WTC11 (cell line): ENCODE measurements at regions not wholly inside any gene's neighbourhood (a gene's known extent, or its start where the extent isn't known, plus 50 kb on each side); places are given as distances from the start of the nearest gene placed in this dataset.

Source experiments
- CREB1 ChIP-seq: sonication (generic); formaldehyde crosslinking; IDR thresholded peaks from 2 replicates; pipeline ENCODE4 v1.8.0; 2023; ENCODE audit warnings: mild to moderate bottlenecking, missing genetic modification reagents
- CTCF ChIP-seq: fragments of 200-600 bp; IDR thresholded peaks from 2 replicates; pipeline ENCODE4 v1.8.0; 2022; ENCODE audit warnings: antibody characterized with exemption
- ESRRA ChIP-seq: sonication (generic); formaldehyde crosslinking; IDR thresholded peaks from 2 replicates; pipeline ENCODE4 v1.8.1; 2022; ENCODE audit warnings: mild to moderate bottlenecking, missing genetic modification reagents, borderline replicate concordance
- FOXK1 ChIP-seq: sonication (generic); formaldehyde crosslinking; IDR thresholded peaks from 2 replicates; pipeline ENCODE4 v1.8.0; 2022; ENCODE audit warnings: mild to moderate bottlenecking, moderate library complexity, missing genetic modification reagents
- HMGA2 ChIP-seq: fragments of 250-450 bp; sonication (Bioruptor Pico); IDR thresholded peaks from 2 replicates; pipeline ENCODE4 v1.4.0; 2021; ENCODE audit warnings: mild to moderate bottlenecking, moderate library complexity
- KAT7 ChIP-seq: sonication (generic); formaldehyde crosslinking; IDR thresholded peaks from 2 replicates; pipeline ENCODE4 v1.8.1; 2023; ENCODE audit warnings: missing genetic modification reagents, mild to moderate bottlenecking, borderline replicate concordance
- MAX ChIP-seq: sonication (generic); formaldehyde crosslinking; IDR thresholded peaks from 2 replicates; pipeline ENCODE4 v1.8.0; 2022; ENCODE audit warnings: mild to moderate bottlenecking, missing genetic modification reagents
- MYBL2 ChIP-seq: sonication (generic); formaldehyde crosslinking; IDR thresholded peaks from 2 replicates; pipeline ENCODE4 v1.8.1; 2023; ENCODE audit warnings: mild to moderate bottlenecking, moderate library complexity, missing genetic modification reagents
- PRRX2 ChIP-seq: fragments of 250-450 bp; sonication (Bioruptor Pico); IDR thresholded peaks from 2 replicates; pipeline ENCODE4 v1.8.0; 2021; ENCODE audit warnings: mild to moderate bottlenecking
- USF1 ChIP-seq: sonication (generic); formaldehyde crosslinking; IDR thresholded peaks from 2 replicates; pipeline ENCODE4 v1.8.0; 2022; ENCODE audit warnings: mild to moderate bottlenecking, missing genetic modification reagents
- ZNF121 ChIP-seq: sonication (generic); formaldehyde crosslinking; IDR thresholded peaks from 2 replicates; pipeline ENCODE4 v1.8.0; 2023; ENCODE audit warnings: missing genetic modification reagents
- ZNF425 ChIP-seq: fragments of 250-450 bp; sonication (Bioruptor Pico); conservative IDR thresholded peaks from 2 replicates; pipeline ENCODE4 v1.9.0; 2021; ENCODE audit warnings: mild to moderate bottlenecking

- no peak for TF ChIP-seq MYBL2 (CRISPR knock-in tag)
- TF ChIP-seq MAX = no peak
- no peak for TF ChIP-seq HMGA2 (CRISPR knock-in tag)
- no peak for TF ChIP-seq FOXK1 (CRISPR knock-in tag)
- no peak for TF ChIP-seq CTCF
- no peak for TF ChIP-seq CREB1 (CRISPR knock-in tag)
- no peak for TF ChIP-seq ZNF121 (CRISPR knock-in tag)
- no peak for TF ChIP-seq ESRRA (CRISPR knock-in tag)
- no peak for TF ChIP-seq ZNF425 (CRISPR knock-in tag)
- TF ChIP-seq PRRX2 (CRISPR knock-in tag) = no peak
- TF ChIP-seq KAT7 (CRISPR knock-in tag) = no peak
- no peak for TF ChIP-seq USF1 (CRISPR knock-in tag)
Observed at GRCh38 chr11:22084056-22084455, 108.8 kb upstream of the ANO5 start.
